ENCODE measurements at regions not wholly inside any gene's neighbourhood (a gene's known extent, or its start where the extent isn't known, plus 50 kb on each side); places are given as distances from the start of the nearest gene placed in this dataset.

DNA sequence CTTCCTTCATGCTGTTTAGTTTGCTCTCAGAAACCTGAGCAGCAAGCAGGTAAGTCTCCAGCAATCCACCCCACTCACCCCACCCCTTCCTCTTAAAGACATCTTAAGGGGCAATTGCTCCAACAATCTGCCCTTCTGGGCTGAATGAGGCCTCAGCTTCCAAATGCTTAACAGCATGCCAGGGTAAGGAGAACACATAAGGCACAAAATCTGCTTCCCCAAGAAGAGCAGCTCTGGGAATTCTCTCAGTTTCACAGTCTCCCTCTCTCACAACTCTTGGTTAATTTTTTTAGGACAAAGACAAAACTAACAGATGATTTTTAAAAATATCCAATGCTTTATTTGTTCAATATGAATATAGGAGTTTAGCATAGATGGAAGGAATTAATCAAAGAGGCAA lies 288.9 kb upstream of the CCDC196 start:
- no peak overlapping the region for H3K4me3 ChIP-seq (ENCODE audit: low read length)
- TF ChIP-seq, protein P1, sequence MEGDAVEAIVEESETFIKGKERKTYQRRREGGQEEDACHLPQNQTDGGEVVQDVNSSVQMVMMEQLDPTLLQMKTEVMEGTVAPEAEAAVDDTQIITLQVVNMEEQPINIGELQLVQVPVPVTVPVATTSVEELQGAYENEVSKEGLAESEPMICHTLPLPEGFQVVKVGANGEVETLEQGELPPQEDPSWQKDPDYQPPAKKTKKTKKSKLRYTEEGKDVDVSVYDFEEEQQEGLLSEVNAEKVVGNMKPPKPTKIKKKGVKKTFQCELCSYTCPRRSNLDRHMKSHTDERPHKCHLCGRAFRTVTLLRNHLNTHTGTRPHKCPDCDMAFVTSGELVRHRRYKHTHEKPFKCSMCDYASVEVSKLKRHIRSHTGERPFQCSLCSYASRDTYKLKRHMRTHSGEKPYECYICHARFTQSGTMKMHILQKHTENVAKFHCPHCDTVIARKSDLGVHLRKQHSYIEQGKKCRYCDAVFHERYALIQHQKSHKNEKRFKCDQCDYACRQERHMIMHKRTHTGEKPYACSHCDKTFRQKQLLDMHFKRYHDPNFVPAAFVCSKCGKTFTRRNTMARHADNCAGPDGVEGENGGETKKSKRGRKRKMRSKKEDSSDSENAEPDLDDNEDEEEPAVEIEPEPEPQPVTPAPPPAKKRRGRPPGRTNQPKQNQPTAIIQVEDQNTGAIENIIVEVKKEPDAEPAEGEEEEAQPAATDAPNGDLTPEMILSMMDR (IDR thresholded peaks at IDR 0.05; ENCODE audit: insufficient read depth, low read depth, low read length, missing control alignments) = no peak
- no peak for DNase-seq (ENCODE audit: low read depth)

DNA sequence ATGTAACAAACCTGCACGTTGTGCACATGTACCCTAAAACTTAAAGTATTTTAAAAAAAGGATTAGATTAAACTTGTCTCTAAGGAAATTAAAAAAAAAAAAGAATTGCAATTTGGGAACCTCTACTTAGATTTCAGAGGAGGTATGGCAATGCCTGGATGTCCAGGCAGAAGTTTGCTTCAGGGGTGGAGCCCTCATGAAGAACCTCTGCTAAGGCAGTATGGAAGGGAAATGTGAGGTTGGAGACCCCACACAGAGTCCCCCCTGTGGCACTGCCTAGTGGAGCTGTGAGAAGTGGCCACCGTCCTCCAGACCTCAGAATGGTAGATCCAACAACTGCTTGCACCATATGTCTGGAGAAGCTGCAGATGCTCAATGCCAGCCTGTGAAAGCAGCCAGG lies 279.6 kb upstream of the CCDC196 start:
- H3K4me3 ChIP-seq (ENCODE audit: low read length) = no peak overlapping the region
- TF ChIP-seq, protein P1 (IDR thresholded peaks at IDR 0.05; ENCODE audit: insufficient read depth, low read depth, low read length, missing control alignments) = no peak
- DNase-seq (ENCODE audit: low read depth) = no peak

DNA sequence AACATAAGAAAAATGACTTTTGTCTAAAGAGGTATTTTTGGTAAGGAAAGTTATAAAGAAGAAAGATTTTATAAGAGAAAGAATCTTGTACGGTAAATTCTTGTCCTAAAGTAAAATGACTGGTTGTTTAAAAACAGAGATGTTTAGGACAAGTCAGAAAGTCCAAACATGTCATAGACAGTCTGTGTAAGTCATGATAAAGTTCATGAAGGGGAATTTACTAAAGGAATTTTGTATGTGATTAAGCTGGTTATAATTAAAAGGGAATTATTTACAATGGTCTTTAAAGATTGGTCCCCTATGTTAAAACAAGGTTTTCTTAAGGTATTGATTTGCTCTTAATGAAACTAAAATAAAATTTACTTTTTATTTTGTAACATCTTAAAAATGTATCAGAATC lies 269.4 kb upstream of the CCDC196 start:
- no peak overlapping the region for H3K4me3 ChIP-seq (ENCODE audit: low read length)
- no peak for DNase-seq (ENCODE audit: low read depth)
- TF ChIP-seq, protein P1 (IDR thresholded peaks at IDR 0.05; ENCODE audit: insufficient read depth, low read depth, low read length, missing control alignments) = no peak

DNA sequence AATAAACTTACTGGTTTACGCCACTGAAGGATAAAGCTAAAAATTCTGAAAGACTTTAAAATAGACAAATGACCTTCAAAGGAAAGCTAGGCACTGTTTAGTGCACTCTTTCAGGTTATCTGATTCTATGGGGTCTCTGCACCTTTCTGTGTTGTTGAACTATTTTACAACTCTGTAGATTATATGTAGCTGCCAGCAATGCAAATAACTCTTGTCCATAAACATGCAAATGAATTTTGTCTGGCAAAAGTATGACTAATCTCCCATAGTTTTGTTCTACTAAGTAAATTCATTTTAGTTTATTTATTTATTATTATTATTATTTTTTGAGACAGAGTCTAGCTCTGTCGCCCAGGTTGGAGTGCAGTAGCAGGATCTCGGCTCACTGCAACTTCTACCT lies 266.3 kb upstream of the CCDC196 start:
- H3K4me3 ChIP-seq (ENCODE audit: low read length) = no peak overlapping the region
- TF ChIP-seq, protein P1 (IDR thresholded peaks at IDR 0.05; ENCODE audit: insufficient read depth, low read depth, low read length, missing control alignments) = no peak
- DNase-seq (ENCODE audit: low read depth) = no peak

DNA sequence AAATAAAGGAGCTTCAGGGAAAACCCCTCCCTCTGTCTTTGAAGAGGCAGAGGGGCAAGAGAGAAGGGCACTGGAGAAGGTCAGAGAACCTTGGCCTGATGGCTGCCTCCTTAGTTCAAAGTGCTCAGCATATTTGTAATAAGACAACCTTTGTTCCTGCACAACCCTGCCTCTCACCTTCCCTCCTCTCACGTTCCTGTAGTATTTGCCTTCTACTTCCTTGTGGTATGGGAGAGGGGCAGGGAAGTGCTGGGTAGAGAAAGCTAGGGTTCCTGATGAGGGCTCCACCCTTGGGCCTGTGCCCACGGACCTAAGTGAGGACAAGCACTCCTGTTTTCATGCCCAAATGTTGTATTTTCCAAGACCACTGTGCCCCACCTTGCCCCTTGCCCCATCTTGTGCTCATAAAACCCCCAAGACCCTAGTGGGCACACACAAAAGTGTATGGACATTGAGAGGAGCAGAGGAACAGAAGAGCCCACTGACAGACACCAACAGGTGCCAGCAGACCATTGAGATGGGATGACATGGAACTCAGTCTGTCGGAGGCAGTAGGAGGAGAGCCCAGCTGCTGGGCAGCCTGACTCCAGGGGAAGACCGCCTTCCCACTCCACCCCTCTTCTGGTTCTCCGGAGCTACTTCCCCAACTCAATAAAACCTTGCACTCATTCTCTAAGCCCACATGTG lies 261.5 kb upstream of the CCDC196 start:
- H3K4me3 ChIP-seq (ENCODE audit: low read length) = no peak overlapping the region
- DNase-seq (ENCODE audit: low read depth) = no peak
- TF ChIP-seq, protein P1 (IDR thresholded peaks at IDR 0.05; ENCODE audit: insufficient read depth, low read depth, low read length, missing control alignments) = no peak

DNA sequence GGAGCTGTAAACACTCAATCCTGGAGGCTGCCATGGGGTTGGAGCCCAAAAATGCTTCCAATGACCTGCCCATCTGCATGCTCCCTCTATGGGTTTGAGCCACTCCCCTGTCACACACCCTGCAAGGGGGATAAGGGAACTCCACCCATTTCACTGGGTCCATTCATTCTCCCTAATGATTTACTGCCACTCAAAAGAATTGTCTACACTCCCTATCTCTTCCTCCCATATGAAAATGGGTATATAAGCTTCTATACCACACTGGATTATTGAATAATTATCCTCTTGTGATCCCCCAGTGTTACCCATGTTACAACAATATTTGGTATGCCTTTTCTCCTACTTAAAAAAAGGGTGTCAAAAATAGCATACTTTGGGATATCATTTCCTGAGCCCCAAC lies 260.8 kb upstream of the CCDC196 start:
- TF ChIP-seq, protein P1 (IDR thresholded peaks at IDR 0.05; ENCODE audit: insufficient read depth, low read depth, low read length, missing control alignments) = no peak

More for the DNA sequence above, 260.8 kb upstream of the CCDC196 start:
- no peak overlapping the region for H3K4me3 ChIP-seq (ENCODE audit: low read length)
- DNase-seq (ENCODE audit: low read depth) = no peak

Measured in epithelial cell of esophagus (primary cell).